ENCODE measurements at regions not wholly inside any gene's neighbourhood (a gene's known extent, or its start where the extent isn't known, plus 50 kb on each side); places are given as distances from the start of the nearest gene placed in this dataset.

DNA sequence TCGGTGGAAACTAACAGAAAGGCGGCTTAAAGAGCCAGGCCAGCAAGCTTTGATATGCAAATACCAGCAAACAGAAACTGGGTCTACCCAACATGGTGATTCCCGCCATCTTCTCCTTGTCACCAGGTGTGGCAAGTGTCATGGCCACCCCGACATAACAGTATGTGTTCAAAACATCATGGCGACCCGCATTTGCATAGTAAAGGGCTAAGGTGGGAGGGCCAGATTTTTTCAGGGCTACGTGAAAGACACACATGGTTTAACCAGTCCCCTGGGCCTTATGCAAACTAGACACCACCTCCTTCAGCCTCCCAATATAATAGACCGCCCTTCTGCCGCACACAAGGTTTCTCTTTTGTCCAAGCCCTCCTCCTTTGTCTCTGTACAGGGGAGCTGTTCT lies 260.4 kb downstream of the METTL4 start:
- FAIRE-seq (no peak), DNase-seq (no peak)
- intact Hi-C loops (cut with DNase I), result no loop called here
- Histone ChIP-seq H3K4me3 (ENCODE audit: low read length in 3 of 3) (no peak overlapping the region), H3K27me3 (ENCODE audit: control insufficient read depth, insufficient read depth, low read length) (no peaks in the 10 kb centered on the region), H3K36me3 (ENCODE audit: control insufficient read depth in 2 of 3, insufficient read depth in 3 of 3, low read length in 3 of 3) (no peaks in the 10 kb centered on the region), H3K9me3 (ENCODE audit: control insufficient read depth in 2 of 3, insufficient read depth in 1 of 3, low read length in 3 of 3) (no peaks in the 10 kb centered on the region), H3K4me1 (ENCODE audit: control insufficient read depth in 2 of 3, insufficient read depth in 2 of 3, low read depth in 1 of 3, low read length in 3 of 3) (no peaks in the 10 kb centered on the region), H3K9ac (ENCODE audit: low read length in 3 of 3) (no peak overlapping the region), H3K27ac (ENCODE audit: low read depth in 2 of 2, low read length in 2 of 2) (no peak overlapping the region)
- TF ChIP-seq, protein P1, sequence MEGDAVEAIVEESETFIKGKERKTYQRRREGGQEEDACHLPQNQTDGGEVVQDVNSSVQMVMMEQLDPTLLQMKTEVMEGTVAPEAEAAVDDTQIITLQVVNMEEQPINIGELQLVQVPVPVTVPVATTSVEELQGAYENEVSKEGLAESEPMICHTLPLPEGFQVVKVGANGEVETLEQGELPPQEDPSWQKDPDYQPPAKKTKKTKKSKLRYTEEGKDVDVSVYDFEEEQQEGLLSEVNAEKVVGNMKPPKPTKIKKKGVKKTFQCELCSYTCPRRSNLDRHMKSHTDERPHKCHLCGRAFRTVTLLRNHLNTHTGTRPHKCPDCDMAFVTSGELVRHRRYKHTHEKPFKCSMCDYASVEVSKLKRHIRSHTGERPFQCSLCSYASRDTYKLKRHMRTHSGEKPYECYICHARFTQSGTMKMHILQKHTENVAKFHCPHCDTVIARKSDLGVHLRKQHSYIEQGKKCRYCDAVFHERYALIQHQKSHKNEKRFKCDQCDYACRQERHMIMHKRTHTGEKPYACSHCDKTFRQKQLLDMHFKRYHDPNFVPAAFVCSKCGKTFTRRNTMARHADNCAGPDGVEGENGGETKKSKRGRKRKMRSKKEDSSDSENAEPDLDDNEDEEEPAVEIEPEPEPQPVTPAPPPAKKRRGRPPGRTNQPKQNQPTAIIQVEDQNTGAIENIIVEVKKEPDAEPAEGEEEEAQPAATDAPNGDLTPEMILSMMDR (IDR thresholded peaks at IDR 0.05; ENCODE audit: borderline replicate concordance, extremely low read depth, insufficient read depth), result no peak

DNA sequence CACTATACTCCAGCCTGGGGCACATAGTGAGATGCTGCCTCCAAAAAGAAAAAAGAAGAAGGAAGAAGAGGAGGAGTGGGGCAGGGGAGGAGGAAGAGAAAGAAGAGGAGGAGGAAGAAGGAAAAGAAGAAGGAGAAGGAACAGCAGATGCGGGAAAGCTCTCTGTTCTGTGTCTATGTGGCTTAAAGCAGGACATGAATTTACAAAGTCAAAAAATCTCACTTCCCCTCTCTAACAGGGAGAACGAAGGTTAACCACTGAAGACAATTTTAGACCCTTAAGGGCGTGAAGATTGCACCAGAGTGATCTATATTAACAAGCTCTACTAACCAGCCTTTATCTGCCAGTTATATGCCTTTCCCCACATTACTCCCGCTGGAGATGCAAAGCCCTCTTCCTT lies 258.9 kb downstream of the METTL4 start:
- intact Hi-C loops (cut with DNase I), result no loop called here
- Histone ChIP-seq H3K4me1 (ENCODE audit: control insufficient read depth in 2 of 3, insufficient read depth in 2 of 3, low read depth in 1 of 3, low read length in 3 of 3) (no peaks in the 10 kb centered on the region), H3K9me3 (ENCODE audit: control insufficient read depth in 2 of 3, insufficient read depth in 1 of 3, low read length in 3 of 3) (no peaks in the 10 kb centered on the region), H3K27me3 (ENCODE audit: control insufficient read depth, insufficient read depth, low read length) (no peaks in the 10 kb centered on the region), H3K36me3 (ENCODE audit: control insufficient read depth in 2 of 3, insufficient read depth in 3 of 3, low read length in 3 of 3) (no peaks in the 10 kb centered on the region), H3K27ac (ENCODE audit: low read depth in 2 of 2, low read length in 2 of 2) (no peak overlapping the region), H3K9ac (ENCODE audit: low read length in 3 of 3) (no peak overlapping the region), H3K4me3 (ENCODE audit: low read length in 3 of 3) (no peak overlapping the region)
- TF ChIP-seq, protein P1 (IDR thresholded peaks at IDR 0.05; ENCODE audit: borderline replicate concordance, extremely low read depth, insufficient read depth), result no peak
- FAIRE-seq (no peak), DNase-seq (no peak)

DNA sequence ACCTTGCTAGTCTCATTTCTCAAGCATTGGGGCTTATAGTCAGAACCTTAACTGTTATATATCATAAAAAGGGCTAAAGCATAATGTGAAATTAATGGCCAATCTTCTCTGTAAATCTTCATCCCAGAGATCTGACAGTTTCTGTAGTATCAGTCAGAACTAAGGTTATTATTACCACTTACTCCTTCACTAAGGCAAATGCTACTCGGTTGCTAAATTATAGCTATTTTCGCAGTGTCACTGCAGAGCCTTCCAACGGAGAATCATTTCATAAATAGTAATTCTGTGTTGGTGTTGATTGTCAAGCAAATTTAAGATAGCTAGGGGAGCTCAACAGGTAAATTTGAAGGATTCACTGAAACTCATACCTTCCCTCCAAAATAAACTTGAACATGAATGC lies 258.0 kb downstream of the METTL4 start:
- FAIRE-seq (no peak), DNase-seq (no peak)
- H3K9ac ChIP-seq (ENCODE audit: low read length in 3 of 3), result no peak overlapping the region
- no peaks in the 10 kb centered on the region for H3K27me3 ChIP-seq (ENCODE audit: control insufficient read depth, insufficient read depth, low read length)
- TF ChIP-seq, protein P1 (IDR thresholded peaks at IDR 0.05; ENCODE audit: borderline replicate concordance, extremely low read depth, insufficient read depth), result no peak
- H3K36me3 ChIP-seq (ENCODE audit: control insufficient read depth in 2 of 3, insufficient read depth in 3 of 3, low read length in 3 of 3), result no peaks in the 10 kb centered on the region
- H3K9me3 ChIP-seq (ENCODE audit: control insufficient read depth in 2 of 3, insufficient read depth in 1 of 3, low read length in 3 of 3), result no peaks in the 10 kb centered on the region
- H3K4me3 ChIP-seq (ENCODE audit: low read length in 3 of 3), result no peak overlapping the region
- intact Hi-C loops (cut with DNase I), result no loop called here
- H3K27ac ChIP-seq (ENCODE audit: low read depth in 2 of 2, low read length in 2 of 2), result no peak overlapping the region
- no peaks in the 10 kb centered on the region for H3K4me1 ChIP-seq (ENCODE audit: control insufficient read depth in 2 of 3, insufficient read depth in 2 of 3, low read depth in 1 of 3, low read length in 3 of 3)

DNA sequence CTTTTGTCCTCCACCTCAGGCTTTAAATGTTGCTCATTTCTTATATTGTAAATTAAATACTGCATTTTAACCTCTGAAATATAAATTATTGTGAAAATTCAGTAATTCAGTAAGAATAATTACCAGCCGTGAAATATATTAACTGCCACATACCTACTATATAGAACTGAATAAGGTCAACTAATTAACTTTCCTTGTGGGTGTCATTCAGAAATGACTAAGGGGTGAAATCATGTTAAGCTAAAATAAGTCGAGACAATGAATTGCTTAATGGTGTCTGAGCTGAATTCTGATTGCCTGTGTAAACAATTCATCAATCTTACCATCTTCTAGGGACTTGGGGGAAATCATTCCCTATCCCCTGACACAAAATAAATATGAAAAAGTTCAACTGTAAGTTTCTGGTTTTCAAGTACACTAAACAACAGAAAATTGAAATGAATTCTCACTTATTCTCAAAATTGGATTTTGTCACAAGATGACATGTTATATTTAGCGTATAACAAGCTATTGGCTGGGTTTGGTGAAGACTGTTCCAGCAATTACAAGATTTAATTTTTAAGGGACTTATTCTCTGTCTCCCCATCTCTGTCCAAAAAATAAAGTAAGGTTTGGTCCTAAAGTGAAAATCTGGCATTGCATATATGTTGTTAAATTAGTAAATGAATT lies 255.1 kb downstream of the METTL4 start:
- Histone ChIP-seq H3K27ac (ENCODE audit: low read depth in 2 of 2, low read length in 2 of 2) (no peak overlapping the region), H3K4me3 (ENCODE audit: low read length in 3 of 3) (no peak overlapping the region), H3K9me3 (ENCODE audit: control insufficient read depth in 2 of 3, insufficient read depth in 1 of 3, low read length in 3 of 3) (no peaks in the 10 kb centered on the region), H3K4me1 (ENCODE audit: control insufficient read depth in 2 of 3, insufficient read depth in 2 of 3, low read depth in 1 of 3, low read length in 3 of 3) (no peaks in the 10 kb centered on the region), H3K9ac (ENCODE audit: low read length in 3 of 3) (no peak overlapping the region), H3K27me3 (ENCODE audit: control insufficient read depth, insufficient read depth, low read length) (no peaks in the 10 kb centered on the region), H3K36me3 (ENCODE audit: control insufficient read depth in 2 of 3, insufficient read depth in 3 of 3, low read length in 3 of 3) (no peaks in the 10 kb centered on the region)
- intact Hi-C loops (cut with DNase I), result no loop called here
- DNase-seq (no peak), FAIRE-seq (no peak)
- TF ChIP-seq, protein P1 (IDR thresholded peaks at IDR 0.05; ENCODE audit: borderline replicate concordance, extremely low read depth, insufficient read depth), result no peak

All from kidney (tissue), 13 donors.